ENCODE measurements at regions not wholly inside any gene's neighbourhood (a gene's known extent, or its start where the extent isn't known, plus 50 kb on each side); places are given as distances from the start of the nearest gene placed in this dataset.
"Not testable (repeated sequence)": the region's sequence is repeated elsewhere in the genome, so short reads cannot be mapped to it uniquely, and the experiment has no call there.

DNA sequence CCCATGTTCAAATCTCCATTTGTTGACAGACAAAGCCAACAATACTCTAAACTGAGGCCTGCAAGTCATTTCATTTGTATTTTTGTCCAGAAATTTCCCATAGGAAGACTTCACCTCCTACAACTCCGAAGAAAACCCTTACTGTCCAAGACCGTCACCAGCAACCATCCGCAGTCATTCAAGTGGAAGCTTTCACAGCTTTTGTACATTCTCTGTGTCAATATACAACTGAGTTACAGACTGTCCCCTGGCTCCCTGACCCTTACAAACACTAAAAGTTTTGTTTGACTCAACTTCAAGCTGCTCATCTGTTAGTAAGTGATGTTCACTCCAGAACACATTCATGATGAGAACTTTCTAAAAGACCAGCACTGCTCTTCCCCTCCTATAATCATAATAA, 210.1 kb downstream of the DEPDC1B start:
- Mint-ChIP-seq H3K9me3 (peaks cover 0 to 3% of the 10 kb centered on the region in 2 donors), H3K27me3 (ENCODE audit: low read depth) (no peaks in the 10 kb centered on the region), H3K4me3 (no peak overlapping the region), H3K27ac (no peak overlapping the region), H3K36me3 (ENCODE audit: insufficient read depth in 2 of 2) (no peaks in the 10 kb centered on the region), H3K4me1 (ENCODE audit: low read depth) (no peaks in the 10 kb centered on the region)
- no peak for DNase-seq
- no peak for ATAC-seq (replicated peaks in 1 of 2)

- H3K36me3 Mint-ChIP-seq (ENCODE audit: insufficient read depth in 2 of 2): no peaks in the 10 kb centered on the region
- H3K27ac Mint-ChIP-seq: no peak overlapping the region
- no peaks in the 10 kb centered on the region for H3K4me1 Mint-ChIP-seq (ENCODE audit: low read depth)
- H3K27me3 Mint-ChIP-seq (ENCODE audit: low read depth): no peaks in the 10 kb centered on the region
- no peak for DNase-seq
- H3K4me3 Mint-ChIP-seq: no peak overlapping the region
- H3K9me3 Mint-ChIP-seq: peaks cover 0 to 3% of the 10 kb centered on the region in 2 donors
- no peak for ATAC-seq (replicated peaks in 1 of 2)
Measured at GRCh38 chr5:60489377-60489776, 210.6 kb downstream of the DEPDC1B start.

GRCh38 chr5:60488466-60489130, 211.4 kb downstream of the DEPDC1B start:
- Mint-ChIP-seq H3K36me3 (ENCODE audit: insufficient read depth in 2 of 2) (no peaks in the 10 kb centered on the region), H3K4me1 (ENCODE audit: low read depth) (no peaks in the 10 kb centered on the region), H3K27ac (no peak overlapping the region), H3K9me3 (peaks cover 0 to 3% of the 10 kb centered on the region in 2 donors), H3K27me3 (ENCODE audit: low read depth) (no peaks in the 10 kb centered on the region), H3K4me3 (no peak overlapping the region)
- no peak for DNase-seq
- no peak for ATAC-seq (replicated peaks in 1 of 2)

- no peak for DNase-seq
- Mint-ChIP-seq H3K27ac (no peak overlapping the region), H3K4me3 (no peak overlapping the region), H3K9me3 (peaks cover 0 to 1% of the 10 kb centered on the region in 2 donors), H3K4me1 (ENCODE audit: low read depth) (no peaks in the 10 kb centered on the region), H3K36me3 (ENCODE audit: insufficient read depth in 2 of 2) (no peaks in the 10 kb centered on the region), H3K27me3 (ENCODE audit: low read depth) (no peaks in the 10 kb centered on the region)
- no peak for ATAC-seq (replicated peaks in 1 of 2)
Measured at GRCh38 chr5:60487885-60488442, 212.0 kb downstream of the DEPDC1B start.

- Mint-ChIP-seq H3K4me1 (ENCODE audit: low read depth) (no peaks in the 10 kb centered on the region), H3K9me3 (no peaks in the 10 kb centered on the region), H3K27ac (no peak overlapping the region), H3K36me3 (ENCODE audit: insufficient read depth in 2 of 2) (no peaks in the 10 kb centered on the region), H3K4me3 (no peak overlapping the region), H3K27me3 (ENCODE audit: low read depth) (no peaks in the 10 kb centered on the region)
- ATAC-seq (replicated peaks in 1 of 2) (no peak), DNase-seq (no peak)
Measured at GRCh38 chr5:60487476-60487875, 212.5 kb downstream of the DEPDC1B start.

DNA sequence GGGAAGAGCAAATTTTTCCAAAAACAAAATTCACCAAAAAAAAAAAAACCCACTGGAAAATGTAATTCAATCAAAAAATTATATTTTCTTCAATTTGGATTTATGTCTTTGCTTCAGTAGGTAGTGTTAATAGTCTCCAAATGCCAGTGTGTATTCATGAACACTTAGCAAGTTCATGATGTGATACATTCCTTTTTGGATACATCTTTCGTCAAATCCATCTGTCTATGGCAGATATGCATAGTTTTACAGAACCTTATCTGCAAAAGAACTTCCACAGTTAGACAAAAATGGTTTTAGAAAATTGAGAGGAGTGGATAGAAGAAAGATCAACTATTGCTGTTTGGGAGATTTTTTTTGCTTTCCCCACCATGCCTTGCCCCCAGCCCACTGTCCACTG, 214.6 kb downstream of the DEPDC1B start:
- Mint-ChIP-seq H3K27me3 (ENCODE audit: low read depth) (no peaks in the 10 kb centered on the region), H3K9me3 (no peaks in the 10 kb centered on the region)

DNA sequence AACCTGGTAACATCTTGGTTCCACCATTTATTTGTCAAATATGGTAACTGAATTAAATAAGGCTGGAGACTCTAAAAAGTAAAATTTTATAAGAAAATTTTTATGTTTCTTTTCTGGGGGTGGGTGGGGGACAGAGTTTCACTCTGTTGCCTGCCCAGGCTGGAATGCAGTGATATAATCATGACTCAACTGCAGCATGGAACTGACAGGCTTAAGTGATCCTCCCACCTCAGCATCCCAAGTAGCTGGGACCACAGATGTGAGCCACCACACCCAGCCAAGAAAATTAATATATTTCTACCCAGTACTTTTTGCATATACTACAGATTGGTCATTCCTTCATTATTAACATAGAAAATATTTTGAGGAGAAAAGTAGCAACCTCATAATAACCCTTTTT, 216.9 kb downstream of the DEPDC1B start:
- H3K36me3 Mint-ChIP-seq (ENCODE audit: insufficient read depth in 2 of 2): peaks cover 0 to 1% of the 10 kb centered on the region in 2 donors
- no peak overlapping the region for H3K27ac Mint-ChIP-seq
- DNase-seq (no peak), ATAC-seq (replicated peaks in 1 of 2) (no peak)
- H3K27me3 Mint-ChIP-seq (ENCODE audit: low read depth): no peaks in the 10 kb centered on the region
- no peak overlapping the region for H3K4me3 Mint-ChIP-seq
- no peaks in the 10 kb centered on the region for H3K9me3 Mint-ChIP-seq
- H3K4me1 Mint-ChIP-seq (ENCODE audit: low read depth): no peaks in the 10 kb centered on the region

More for the DNA sequence above, 214.6 kb downstream of the DEPDC1B start:
- Mint-ChIP-seq H3K27ac (no peak overlapping the region), H3K4me3 (no peak overlapping the region), H3K4me1 (ENCODE audit: low read depth) (no peaks in the 10 kb centered on the region), H3K36me3 (ENCODE audit: insufficient read depth in 2 of 2) (no peaks in the 10 kb centered on the region)
- DNase-seq (no peak), ATAC-seq (replicated peaks in 1 of 2) (no peak)

- DNase-seq: no peak
- no peaks in the 10 kb centered on the region for H3K4me1 Mint-ChIP-seq (ENCODE audit: low read depth)
- H3K9me3 Mint-ChIP-seq: no peaks in the 10 kb centered on the region
- no peak for ATAC-seq (replicated peaks in 1 of 2)
- peaks cover 0 to 1% of the 10 kb centered on the region in 2 donors for H3K36me3 Mint-ChIP-seq (ENCODE audit: insufficient read depth in 2 of 2)
- H3K27me3 Mint-ChIP-seq (ENCODE audit: low read depth): no peaks in the 10 kb centered on the region
- no peak overlapping the region for H3K4me3 Mint-ChIP-seq
- H3K27ac Mint-ChIP-seq: no peak overlapping the region
Measured at GRCh38 chr5:60482301-60482700, 217.7 kb downstream of the DEPDC1B start.

DNA sequence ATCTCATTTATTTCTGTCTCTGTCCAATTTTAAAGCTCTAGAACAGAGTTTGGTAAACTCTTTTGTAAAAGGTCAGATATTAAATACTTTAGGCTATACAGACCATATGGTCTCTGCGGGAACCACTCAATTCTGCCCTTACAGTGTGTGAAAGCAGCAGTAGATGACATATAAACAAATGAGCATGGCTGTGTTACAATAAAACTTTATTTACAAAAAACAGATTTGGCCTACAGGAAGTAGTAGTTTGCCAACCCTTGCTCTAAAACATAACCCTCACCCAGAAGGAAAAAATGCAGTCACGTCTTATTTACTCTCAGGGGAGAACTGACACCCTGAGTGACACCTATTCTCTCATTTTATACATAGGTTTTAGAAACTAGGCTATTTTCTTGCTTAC, 220.4 kb downstream of the DEPDC1B start:
- Mint-ChIP-seq H3K4me3 (no peak overlapping the region), H3K36me3 (ENCODE audit: insufficient read depth in 2 of 2) (peaks cover 0 to 1% of the 10 kb centered on the region in 2 donors), H3K4me1 (ENCODE audit: low read depth) (no peaks in the 10 kb centered on the region), H3K9me3 (peaks cover 0 to 2% of the 10 kb centered on the region in 2 donors), H3K27ac (no peak overlapping the region), H3K27me3 (ENCODE audit: low read depth) (no peaks in the 10 kb centered on the region)
- DNase-seq (no peak), ATAC-seq (replicated peaks in 1 of 2) (no peak)

DNA sequence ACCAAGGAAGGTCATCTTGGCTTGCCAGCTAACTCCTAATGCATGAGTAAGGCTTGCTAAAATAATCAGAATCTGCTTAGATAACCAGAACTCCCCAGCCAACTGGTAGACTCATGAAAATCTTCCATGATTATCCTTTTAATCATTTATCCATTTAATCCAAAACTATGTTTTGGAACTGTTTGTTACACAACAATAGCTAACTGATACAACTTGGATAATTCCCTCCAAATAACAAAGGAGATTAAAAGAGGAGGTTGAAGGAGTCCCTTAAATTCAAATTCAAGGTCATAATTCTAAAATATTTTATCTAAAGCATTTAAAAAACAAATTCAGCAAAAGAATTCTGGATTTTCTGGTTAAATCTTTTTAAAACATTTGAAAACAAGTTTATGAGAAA, 222.1 kb downstream of the DEPDC1B start:
- Mint-ChIP-seq H3K27me3 (ENCODE audit: low read depth) (no peaks in the 10 kb centered on the region), H3K4me3 (no peak overlapping the region), H3K27ac (no peak overlapping the region), H3K4me1 (ENCODE audit: low read depth) (no peaks in the 10 kb centered on the region), H3K9me3 (peaks cover under 1 to 3% of the 10 kb centered on the region in 2 donors), H3K36me3 (ENCODE audit: insufficient read depth in 2 of 2) (peaks cover 0 to 1% of the 10 kb centered on the region in 2 donors)
- no peak for DNase-seq
- ATAC-seq (replicated peaks in 1 of 2): no peak

- Mint-ChIP-seq H3K27me3 (ENCODE audit: low read depth) (no peaks in the 10 kb centered on the region), H3K4me1 (ENCODE audit: low read depth) (no peaks in the 10 kb centered on the region), H3K4me3 (no peak overlapping the region), H3K36me3 (ENCODE audit: insufficient read depth in 2 of 2) (peaks cover 0 to 1% of the 10 kb centered on the region in 2 donors), H3K27ac (no peak overlapping the region), H3K9me3 (peaks cover 4 to 7% of the 10 kb centered on the region in 2 donors)
- DNase-seq (no peak), ATAC-seq (replicated peaks in 1 of 2) (no peak)
Measured at GRCh38 chr5:60473654-60474053, 226.3 kb downstream of the DEPDC1B start.

- H3K4me1 Mint-ChIP-seq (ENCODE audit: low read depth); H3K27me3 Mint-ChIP-seq (ENCODE audit: low read depth); H3K9me3 Mint-ChIP-seq; H3K4me3 Mint-ChIP-seq; H3K27ac Mint-ChIP-seq; DNase-seq; ATAC-seq (replicated peaks in 1 of 2); H3K36me3 Mint-ChIP-seq (ENCODE audit: insufficient read depth in 2 of 2): not testable (repeated sequence)
Measured at GRCh38 chr5:60473027-60473426, 226.9 kb downstream of the DEPDC1B start.

DNA sequence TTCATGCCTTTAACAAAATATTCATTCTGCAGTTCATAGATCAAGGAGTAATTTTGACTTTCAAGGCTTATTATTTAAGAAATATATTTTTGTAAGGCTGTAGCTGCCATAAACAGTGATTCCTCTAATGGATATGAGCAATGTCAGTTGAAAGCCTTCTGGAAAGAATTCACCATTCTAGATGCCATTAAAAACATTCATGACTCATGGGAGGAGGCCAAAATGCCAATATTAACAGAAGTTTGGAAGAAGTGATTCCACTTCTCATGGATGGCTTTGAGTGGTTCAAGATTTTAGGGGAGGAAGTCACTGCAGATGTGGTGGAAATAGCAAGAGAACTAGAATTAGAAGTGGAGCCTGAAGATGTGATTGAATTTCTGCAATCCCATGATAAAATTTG, 229.1 kb downstream of the DEPDC1B start:
- no peak overlapping the region for H3K4me3 Mint-ChIP-seq
- no peak for ATAC-seq (replicated peaks in 1 of 2)
- H3K4me1 Mint-ChIP-seq (ENCODE audit: low read depth): no peaks in the 10 kb centered on the region
- peaks cover 2 to 7% of the 10 kb centered on the region in 2 donors for H3K9me3 Mint-ChIP-seq
- no peak for DNase-seq
- no peaks in the 10 kb centered on the region for H3K36me3 Mint-ChIP-seq (ENCODE audit: insufficient read depth in 2 of 2)
- no peak overlapping the region for H3K27ac Mint-ChIP-seq
- H3K27me3 Mint-ChIP-seq (ENCODE audit: low read depth): no peaks in the 10 kb centered on the region

DNA sequence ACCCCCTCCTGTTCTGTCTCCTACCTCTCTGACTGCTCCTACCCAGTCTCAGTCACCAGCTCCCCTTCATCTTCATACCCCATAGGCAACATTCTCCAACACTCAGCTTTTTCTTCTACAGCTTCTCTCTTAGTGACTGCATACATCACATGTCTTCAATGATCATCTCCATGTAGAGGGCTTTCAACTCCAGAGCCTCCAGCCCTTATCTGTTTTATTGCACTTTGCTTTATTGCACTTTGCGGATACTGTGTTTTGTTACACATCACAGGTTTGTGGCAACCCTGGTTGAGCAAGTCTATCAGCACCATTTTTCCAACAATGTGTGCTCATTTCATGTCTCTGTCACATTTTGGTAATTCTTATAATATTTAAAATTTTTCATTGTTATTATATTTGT, 230.7 kb downstream of the DEPDC1B start:
- Mint-ChIP-seq H3K27ac (no peak overlapping the region), H3K4me1 (ENCODE audit: low read depth) (no peaks in the 10 kb centered on the region), H3K27me3 (ENCODE audit: low read depth) (no peaks in the 10 kb centered on the region), H3K4me3 (no peak overlapping the region), H3K9me3 (peaks cover 2 to 7% of the 10 kb centered on the region in 2 donors), H3K36me3 (ENCODE audit: insufficient read depth in 2 of 2) (no peaks in the 10 kb centered on the region)
- ATAC-seq (replicated peaks in 1 of 2) (no peak), DNase-seq (no peak)

Data from activated T-cell treated with anti-CD3 and anti-CD28 coated beads, Interleukin-2, amount 50 U/mL, for 72 hours (primary cell).